ENCODE measurements at regions not wholly inside any gene's neighbourhood (a gene's known extent, or its start where the extent isn't known, plus 50 kb on each side); places are given as distances from the start of the nearest gene placed in this dataset.
"Not testable (repeated sequence)": the region's sequence is repeated elsewhere in the genome, so short reads cannot be mapped to it uniquely, and the experiment has no call there.

DNA sequence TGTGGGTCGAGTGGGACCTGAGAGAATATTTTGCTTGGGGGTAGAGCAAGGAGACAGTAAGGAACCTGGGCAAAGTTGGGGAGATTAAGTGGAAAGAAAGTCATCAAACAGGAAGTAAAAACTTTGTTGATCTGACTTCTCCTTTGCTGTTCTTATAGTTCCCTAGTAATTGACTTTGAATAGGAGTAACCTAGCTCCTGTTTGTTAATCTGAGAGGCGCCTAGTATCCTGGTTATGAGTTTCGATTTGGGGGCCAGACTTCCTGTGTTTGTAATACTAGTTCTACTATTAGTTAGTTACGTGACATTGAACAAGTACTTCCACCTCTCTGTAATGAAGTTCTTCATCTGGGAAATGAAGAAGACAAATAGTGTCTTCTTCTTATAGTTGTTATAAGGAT lies 99.1 kb downstream of the ZNF365 start:
- H3K4me1 Mint-ChIP-seq (ENCODE audit: low read depth), result no peaks in the 10 kb centered on the region
- no peak overlapping the region for H3K27ac Mint-ChIP-seq
- no peak overlapping the region for H3K4me3 Mint-ChIP-seq
- no peak for DNase-seq (ENCODE audit: low spot score)
- H3K36me3 Mint-ChIP-seq (ENCODE audit: low read depth), result no peaks in the 10 kb centered on the region
- H3K9me3 Mint-ChIP-seq, result no peaks in the 10 kb centered on the region
- peaks cover 7% of the 10 kb centered on the region for H3K27me3 Mint-ChIP-seq (ENCODE audit: low read depth)

DNA sequence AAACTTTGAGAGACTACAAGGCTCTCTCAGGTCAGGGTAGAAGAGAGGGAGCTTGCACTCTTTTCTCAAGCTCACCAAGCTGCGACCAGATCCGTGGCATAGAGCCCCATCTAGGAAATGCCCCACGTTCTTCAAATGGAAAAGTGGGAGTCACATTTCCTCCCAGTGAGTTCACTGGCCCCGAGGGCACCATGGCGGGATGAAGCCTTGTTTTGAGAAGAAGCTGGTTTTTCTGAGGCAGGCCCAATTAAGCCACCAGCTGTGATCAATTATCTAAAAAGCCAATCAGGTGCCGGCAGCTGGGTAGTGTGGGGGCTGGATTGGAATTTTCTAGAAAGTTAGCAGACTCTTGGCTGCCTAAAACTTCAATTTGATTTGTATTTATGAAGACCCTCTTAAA lies 101.4 kb downstream of the ZNF365 start:
- H3K4me1 Mint-ChIP-seq (ENCODE audit: low read depth), result no peaks in the 10 kb centered on the region
- H3K27ac Mint-ChIP-seq, result no peak overlapping the region
- H3K4me3 Mint-ChIP-seq, result no peak overlapping the region
- H3K36me3 Mint-ChIP-seq (ENCODE audit: low read depth), result no peaks in the 10 kb centered on the region
- peaks cover 9% of the 10 kb centered on the region for H3K27me3 Mint-ChIP-seq (ENCODE audit: low read depth)
- DNase-seq (ENCODE audit: low spot score), result no peak
- no peaks in the 10 kb centered on the region for H3K9me3 Mint-ChIP-seq

DNA sequence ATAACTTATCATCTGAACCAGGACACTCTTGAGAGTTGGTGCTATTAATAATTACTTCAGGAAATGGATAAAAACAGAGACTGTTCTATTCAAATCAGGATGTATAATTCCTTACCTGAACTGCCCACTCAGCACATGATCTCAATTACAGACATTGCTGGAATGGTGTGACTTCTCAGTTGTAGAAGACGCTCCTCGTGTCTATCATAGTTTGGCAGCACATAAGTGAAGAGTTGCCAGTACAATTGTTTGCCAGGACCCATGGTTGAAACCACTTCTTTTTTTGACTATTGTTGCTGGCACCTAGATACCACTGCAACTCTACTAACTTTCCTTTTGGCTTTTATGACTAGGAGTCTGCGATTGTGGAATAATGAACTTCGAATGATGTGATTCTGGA lies 105.4 kb downstream of the ZNF365 start:
- no peak overlapping the region for H3K4me3 Mint-ChIP-seq
- H3K9me3 Mint-ChIP-seq, result no peaks in the 10 kb centered on the region
- no peaks in the 10 kb centered on the region for H3K4me1 Mint-ChIP-seq (ENCODE audit: low read depth)
- no peaks in the 10 kb centered on the region for H3K36me3 Mint-ChIP-seq (ENCODE audit: low read depth)
- H3K27me3 Mint-ChIP-seq (ENCODE audit: low read depth), result peaks cover 13% of the 10 kb centered on the region
- no peak for DNase-seq (ENCODE audit: low spot score)
- no peak overlapping the region for H3K27ac Mint-ChIP-seq

DNA sequence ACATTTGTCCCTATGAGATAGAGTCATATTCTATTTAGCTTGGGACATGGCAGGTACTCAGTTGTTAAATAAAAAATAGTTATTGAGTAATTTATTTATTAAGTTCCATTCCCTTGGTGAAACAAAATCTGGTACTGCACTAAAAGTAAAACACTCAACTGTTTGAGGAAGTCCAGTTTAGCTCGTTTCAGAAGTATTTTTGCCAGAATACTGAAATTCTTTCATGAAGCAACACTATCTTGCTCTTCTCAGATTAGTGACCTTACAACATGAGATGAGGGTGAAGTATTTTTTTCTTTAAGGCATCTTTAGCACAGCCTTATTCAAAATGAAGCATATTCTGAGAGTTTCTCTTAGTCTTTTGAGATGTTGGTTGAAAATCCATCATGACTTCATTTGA lies 106.0 kb downstream of the ZNF365 start:
- no peak for DNase-seq (ENCODE audit: low spot score)
- no peaks in the 10 kb centered on the region for H3K4me1 Mint-ChIP-seq (ENCODE audit: low read depth)
- no peak overlapping the region for H3K4me3 Mint-ChIP-seq
- no peak overlapping the region for H3K27ac Mint-ChIP-seq
- H3K36me3 Mint-ChIP-seq (ENCODE audit: low read depth), result no peaks in the 10 kb centered on the region
- peaks cover 13% of the 10 kb centered on the region for H3K27me3 Mint-ChIP-seq (ENCODE audit: low read depth)
- H3K9me3 Mint-ChIP-seq, result no peaks in the 10 kb centered on the region

DNA sequence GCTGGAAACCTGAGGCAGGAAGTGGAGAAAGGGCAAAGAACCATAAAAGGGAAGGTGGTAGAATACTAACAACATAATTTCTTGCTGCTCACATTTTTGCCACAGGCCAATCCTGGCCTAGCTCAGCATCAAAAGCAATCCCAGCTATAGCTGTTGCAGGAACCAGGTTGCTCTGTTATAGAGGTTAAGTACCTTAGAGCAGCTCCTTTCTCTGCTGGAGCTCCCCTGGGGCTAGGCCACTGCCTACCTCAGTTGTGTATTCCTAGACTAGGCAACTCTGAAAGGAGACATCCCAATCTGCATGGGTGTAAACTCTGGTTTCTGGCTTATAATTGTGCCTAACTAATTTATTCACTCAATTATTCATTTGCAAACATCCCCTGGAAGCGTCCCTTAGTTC lies 108.4 kb downstream of the ZNF365 start:
- Mint-ChIP-seq H3K27ac (no peak overlapping the region), H3K4me1 (ENCODE audit: low read depth) (no peaks in the 10 kb centered on the region), H3K27me3 (ENCODE audit: low read depth) (peaks cover 13% of the 10 kb centered on the region), H3K4me3 (no peak overlapping the region), H3K36me3 (ENCODE audit: low read depth) (no peaks in the 10 kb centered on the region), H3K9me3 (no peaks in the 10 kb centered on the region)
- no peak for DNase-seq (ENCODE audit: low spot score)

DNA sequence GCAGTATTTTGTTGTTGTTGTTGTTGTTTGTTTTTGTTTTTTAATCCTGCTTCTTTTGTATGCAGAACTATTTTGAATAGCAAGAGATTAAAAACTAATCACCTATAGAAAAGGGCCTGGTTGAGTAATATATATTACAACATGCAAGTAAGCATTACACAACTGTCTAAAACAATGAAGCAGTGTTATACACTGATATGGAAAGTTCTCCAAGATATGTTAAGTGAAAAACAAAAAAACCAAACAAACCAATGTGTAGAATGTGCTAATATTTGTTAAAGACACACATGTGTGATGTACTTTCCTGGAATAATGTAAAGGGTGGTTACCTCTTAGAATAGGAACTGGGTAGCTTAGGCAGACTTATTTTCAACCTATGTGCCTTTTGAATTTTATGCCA lies 117.4 kb downstream of the ZNF365 start:
- Mint-ChIP-seq H3K4me3 (no peak overlapping the region), H3K9me3 (no peaks in the 10 kb centered on the region), H3K36me3 (ENCODE audit: low read depth) (no peaks in the 10 kb centered on the region), H3K27me3 (ENCODE audit: low read depth) (peaks cover 18% of the 10 kb centered on the region), H3K27ac (no peak overlapping the region), H3K4me1 (ENCODE audit: low read depth) (no peaks in the 10 kb centered on the region)
- no peak for DNase-seq (ENCODE audit: low spot score)

DNA sequence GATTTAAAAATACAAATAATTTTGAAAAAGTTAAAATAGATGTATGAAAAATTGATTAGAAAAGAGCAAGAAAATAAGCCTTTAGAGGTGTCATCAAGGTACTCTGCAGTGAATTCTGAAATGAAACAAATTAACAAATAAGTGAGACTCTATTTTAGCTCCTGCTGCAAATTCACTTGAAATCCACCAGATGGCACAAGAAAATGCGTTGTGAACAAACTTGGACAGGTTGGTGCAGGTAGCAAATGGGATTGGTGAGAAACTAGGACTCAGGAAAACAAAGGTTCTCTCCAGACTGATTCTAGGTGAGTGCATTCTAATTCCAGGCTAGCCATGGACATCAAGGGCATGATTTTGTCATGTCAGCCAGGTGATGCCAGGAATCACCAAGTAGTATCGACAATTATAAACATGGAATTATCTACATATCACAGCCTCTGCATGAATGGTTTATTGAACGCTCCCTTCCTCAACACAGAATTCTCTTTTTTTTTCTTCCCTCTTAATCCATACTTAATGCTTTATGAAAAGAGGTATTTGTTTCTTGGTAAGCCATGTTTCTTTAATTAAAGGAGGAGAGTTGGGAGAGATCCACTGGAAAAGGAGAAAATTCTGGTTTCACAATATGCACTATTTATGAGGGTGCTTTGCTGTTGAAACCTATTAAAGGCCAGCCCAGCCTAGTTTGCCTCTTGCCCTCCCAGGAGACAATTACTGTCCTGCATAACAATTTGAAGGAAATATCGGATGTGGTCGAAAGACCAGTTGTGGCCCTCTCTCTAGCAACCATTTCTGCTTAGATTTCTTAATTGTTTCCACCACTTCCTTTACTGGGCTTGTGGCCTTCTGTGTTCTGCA lies 118.1 kb downstream of the ZNF365 start:
- Mint-ChIP-seq H3K36me3 (ENCODE audit: low read depth) (no peaks in the 10 kb centered on the region), H3K4me1 (ENCODE audit: low read depth) (no peaks in the 10 kb centered on the region), H3K9me3 (no peaks in the 10 kb centered on the region), H3K27ac (no peak overlapping the region), H3K27me3 (ENCODE audit: low read depth) (peaks cover 23% of the 10 kb centered on the region), H3K4me3 (no peak overlapping the region)
- no peak for DNase-seq (ENCODE audit: low spot score)

DNA sequence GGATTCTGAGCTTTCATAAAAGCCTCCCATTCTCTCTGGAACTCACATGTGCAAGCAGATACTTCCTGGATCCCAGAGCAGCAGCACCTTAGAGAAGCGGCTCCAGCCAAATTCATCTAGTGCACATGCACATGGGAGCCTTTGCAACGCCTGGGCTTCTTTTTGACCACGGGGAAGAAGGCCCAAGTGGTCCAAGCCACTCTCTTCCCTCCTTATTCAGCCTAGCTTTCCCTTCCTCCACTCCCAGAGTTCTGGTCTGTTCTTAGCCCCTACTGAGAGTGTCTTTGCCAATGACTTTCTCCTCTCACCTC lies 118.7 kb downstream of the ZNF365 start:
- H3K27me3 Mint-ChIP-seq (ENCODE audit: low read depth), result peaks cover 27% of the 10 kb centered on the region
- H3K4me1 Mint-ChIP-seq (ENCODE audit: low read depth), result no peaks in the 10 kb centered on the region
- no peaks in the 10 kb centered on the region for H3K9me3 Mint-ChIP-seq
- no peak for DNase-seq (ENCODE audit: low spot score)
- H3K27ac Mint-ChIP-seq, result no peak overlapping the region
- H3K4me3 Mint-ChIP-seq, result no peak overlapping the region
- H3K36me3 Mint-ChIP-seq (ENCODE audit: low read depth), result no peaks in the 10 kb centered on the region

DNA sequence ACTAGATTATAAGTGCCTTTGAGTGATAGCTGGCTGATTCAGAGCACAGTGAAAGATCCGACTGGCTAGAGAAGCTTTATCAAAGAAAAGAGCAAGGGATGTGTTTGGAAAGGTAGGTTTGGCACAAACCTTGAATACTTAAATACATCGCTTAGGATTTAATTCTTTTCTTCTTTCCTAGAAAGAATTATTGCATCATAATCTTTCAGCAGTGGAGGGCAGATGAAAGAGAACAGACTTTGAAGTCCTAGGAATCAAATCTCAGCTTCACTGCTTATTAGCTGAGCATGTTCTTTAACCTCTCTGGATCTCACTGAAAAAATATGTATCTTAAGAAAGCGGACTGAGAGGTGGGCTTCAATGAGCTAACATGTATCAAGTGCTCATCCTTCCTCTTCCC lies 122.8 kb downstream of the ZNF365 start:
- Mint-ChIP-seq H3K4me1 (ENCODE audit: low read depth) (no peaks in the 10 kb centered on the region), H3K36me3 (ENCODE audit: low read depth) (no peaks in the 10 kb centered on the region), H3K27ac (no peak overlapping the region), H3K9me3 (no peaks in the 10 kb centered on the region), H3K27me3 (ENCODE audit: low read depth) (peaks cover 49% of the 10 kb centered on the region), H3K4me3 (no peak overlapping the region)
- no peak for DNase-seq (ENCODE audit: low spot score)

DNA sequence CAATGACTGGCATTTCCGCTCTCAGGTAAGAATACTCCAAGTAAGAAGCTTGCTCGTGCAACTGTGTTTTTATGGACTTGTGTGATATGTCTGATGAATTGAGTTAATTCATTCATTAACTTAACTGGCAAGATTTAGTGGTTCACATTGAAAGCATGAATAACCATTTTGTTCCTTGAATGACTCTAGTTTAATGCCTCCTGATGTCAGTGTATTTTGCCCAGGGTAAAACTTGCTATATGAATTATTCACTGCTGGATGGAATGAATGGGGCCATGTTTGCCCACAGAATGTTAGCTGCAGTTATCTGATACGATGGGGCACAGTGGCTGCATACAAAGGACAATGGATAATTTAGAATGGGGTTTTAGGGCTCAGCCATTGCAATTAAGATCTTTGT lies 124.1 kb downstream of the ZNF365 start:
- Mint-ChIP-seq H3K9me3 (no peaks in the 10 kb centered on the region), H3K4me1 (ENCODE audit: low read depth) (no peaks in the 10 kb centered on the region), H3K27me3 (ENCODE audit: low read depth) (peaks cover 56% of the 10 kb centered on the region), H3K4me3 (no peak overlapping the region), H3K27ac (no peak overlapping the region), H3K36me3 (ENCODE audit: low read depth) (no peaks in the 10 kb centered on the region)
- DNase-seq (ENCODE audit: low spot score), result no peak

DNA sequence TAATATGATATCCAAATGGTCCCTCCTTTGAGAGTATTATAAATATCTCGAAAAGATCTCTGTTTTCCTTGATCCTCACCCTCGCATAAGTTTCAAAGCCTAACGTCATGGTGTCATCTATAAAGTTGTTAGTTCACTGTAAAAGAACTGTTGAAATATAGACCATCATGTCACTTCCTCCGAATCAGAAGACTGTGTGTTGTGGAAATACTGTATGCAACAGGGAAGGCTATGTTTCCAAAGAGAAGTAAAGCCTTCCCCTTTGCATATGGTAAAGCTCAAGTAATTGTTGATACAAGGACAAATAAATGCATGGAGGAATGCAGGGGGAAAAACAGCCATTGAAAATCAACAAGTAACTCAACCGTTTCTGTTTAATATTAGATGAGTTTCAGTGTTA lies 125.9 kb downstream of the ZNF365 start:
- not testable (repeated sequence) for H3K9me3 Mint-ChIP-seq; H3K4me1 Mint-ChIP-seq (ENCODE audit: low read depth); H3K4me3 Mint-ChIP-seq; H3K27ac Mint-ChIP-seq; DNase-seq (ENCODE audit: low spot score); H3K36me3 Mint-ChIP-seq (ENCODE audit: low read depth)
- peaks cover 49% of the 10 kb centered on the region for H3K27me3 Mint-ChIP-seq (ENCODE audit: low read depth)

DNA sequence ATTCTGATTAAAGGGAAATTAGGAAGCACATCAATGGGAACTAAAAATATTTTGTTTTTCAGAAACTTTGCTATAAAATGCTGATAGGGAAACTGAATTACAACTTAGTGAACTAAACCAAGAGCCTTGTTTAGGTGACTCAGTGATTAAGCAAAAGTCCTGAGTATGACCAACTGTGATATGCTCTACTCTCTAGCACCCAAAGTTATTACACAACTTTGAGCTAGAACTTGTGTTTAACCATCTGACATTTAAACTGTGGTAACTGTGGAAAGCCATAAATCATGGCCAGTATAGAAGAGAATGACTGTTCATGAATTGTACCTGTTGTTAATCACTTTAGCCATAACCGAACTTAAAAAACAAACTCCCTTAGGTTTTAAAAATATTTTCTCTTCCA lies 127.4 kb downstream of the ZNF365 start:
- H3K36me3 Mint-ChIP-seq (ENCODE audit: low read depth), result no peaks in the 10 kb centered on the region
- H3K4me1 Mint-ChIP-seq (ENCODE audit: low read depth), result no peaks in the 10 kb centered on the region
- H3K27me3 Mint-ChIP-seq (ENCODE audit: low read depth), result peaks cover 41% of the 10 kb centered on the region
- no peak overlapping the region for H3K27ac Mint-ChIP-seq
- no peak for DNase-seq (ENCODE audit: low spot score)
- no peak overlapping the region for H3K4me3 Mint-ChIP-seq
- H3K9me3 Mint-ChIP-seq, result no peaks in the 10 kb centered on the region

DNA sequence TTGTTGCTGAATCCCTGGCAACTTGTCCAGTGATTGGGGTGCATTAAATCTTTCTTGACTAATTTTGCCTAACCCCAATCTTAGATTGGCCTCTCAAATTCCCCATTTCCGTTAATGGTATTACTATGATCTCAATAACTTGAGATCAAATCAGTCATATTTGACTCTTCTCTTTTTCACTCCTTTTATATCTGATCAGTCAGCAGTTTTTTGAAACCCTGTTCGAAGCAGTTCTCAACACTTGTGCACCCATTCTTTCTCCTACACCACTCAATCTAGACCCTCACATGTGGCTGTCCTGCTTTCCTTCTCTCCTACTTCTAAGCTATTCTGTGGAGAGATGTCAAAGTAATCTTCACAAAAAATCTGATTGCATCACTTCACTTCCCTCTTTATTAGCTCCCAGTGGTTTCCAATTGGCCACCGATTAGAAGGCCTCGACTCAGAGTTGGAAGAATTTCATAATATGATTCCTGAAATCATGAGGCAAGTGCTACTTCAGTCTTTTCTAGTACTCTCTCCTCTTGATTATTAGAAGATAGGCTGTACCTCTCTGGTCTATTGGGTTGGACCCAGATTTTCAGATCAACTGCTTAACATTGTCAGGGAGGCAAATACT lies 128.9 kb downstream of the ZNF365 start:
- Mint-ChIP-seq H3K27ac (no peak overlapping the region), H3K4me1 (ENCODE audit: low read depth) (no peaks in the 10 kb centered on the region), H3K36me3 (ENCODE audit: low read depth) (no peaks in the 10 kb centered on the region), H3K9me3 (no peaks in the 10 kb centered on the region), H3K27me3 (ENCODE audit: low read depth) (peaks cover 32% of the 10 kb centered on the region), H3K4me3 (no peak overlapping the region)
- DNase-seq (ENCODE audit: low spot score), result no peak

DNA sequence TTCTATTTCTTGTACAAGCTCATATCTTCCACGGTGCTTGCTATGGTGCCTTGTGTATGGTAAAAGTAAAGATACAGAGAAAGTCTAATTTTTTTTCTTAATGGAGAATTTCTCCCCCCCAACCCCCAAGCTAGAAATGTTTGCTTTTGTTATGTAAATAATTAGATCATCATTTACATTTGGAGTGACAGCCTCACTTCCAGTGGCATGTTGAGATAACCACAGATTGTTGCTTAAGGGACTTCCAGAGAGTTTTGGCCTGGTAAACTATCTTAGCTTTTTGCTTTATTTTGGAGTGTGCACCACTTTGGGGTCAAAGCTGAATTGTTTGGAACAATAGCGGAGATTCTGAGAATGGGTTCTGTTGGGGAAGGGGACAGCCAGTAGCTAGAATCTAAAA lies 129.7 kb downstream of the ZNF365 start:
- Mint-ChIP-seq H3K4me3 (no peak overlapping the region), H3K9me3 (no peaks in the 10 kb centered on the region), H3K36me3 (ENCODE audit: low read depth) (no peaks in the 10 kb centered on the region), H3K27me3 (ENCODE audit: low read depth) (peaks cover 32% of the 10 kb centered on the region), H3K4me1 (ENCODE audit: low read depth) (no peaks in the 10 kb centered on the region), H3K27ac (no peak overlapping the region)
- no peak for DNase-seq (ENCODE audit: low spot score)

DNA sequence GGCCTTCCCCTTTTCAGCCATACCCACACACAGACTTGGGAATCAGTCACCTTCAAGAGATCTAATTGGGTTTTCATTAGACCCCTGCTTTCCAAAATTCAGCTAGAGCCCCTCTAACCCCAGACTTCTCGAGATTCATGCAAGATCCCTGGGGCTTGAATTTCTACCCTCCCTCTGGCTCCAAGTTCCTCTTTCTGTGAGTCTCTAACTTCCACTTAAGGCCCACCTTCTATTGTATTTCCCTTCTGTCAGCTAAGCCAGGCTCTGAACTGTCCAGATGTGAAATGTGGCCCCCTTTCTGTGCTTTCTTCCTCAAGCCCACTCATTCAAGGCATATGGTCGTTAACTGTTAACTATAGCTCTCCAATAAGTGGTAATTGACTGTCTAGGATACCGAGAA lies 132.2 kb downstream of the ZNF365 start:
- H3K9me3 Mint-ChIP-seq, result no peaks in the 10 kb centered on the region
- no peak overlapping the region for H3K27ac Mint-ChIP-seq
- peaks cover 20% of the 10 kb centered on the region for H3K27me3 Mint-ChIP-seq (ENCODE audit: low read depth)
- no peak for DNase-seq (ENCODE audit: low spot score)
- H3K36me3 Mint-ChIP-seq (ENCODE audit: low read depth), result no peaks in the 10 kb centered on the region
- H3K4me1 Mint-ChIP-seq (ENCODE audit: low read depth), result peaks cover 2% of the 10 kb centered on the region
- no peak overlapping the region for H3K4me3 Mint-ChIP-seq

Data from T-helper 2 cell treated with Interferon-gamma antibody and Interleukin-4, amounts not matched to agents 5 μg/mL and 100 μg/mL, for 36 hours (primary cell).